CD14-positive monocyte (primary cell): ENCODE measurements at regions not wholly inside any gene's neighbourhood (a gene's known extent, or its start where the extent isn't known, plus 50 kb on each side); places are given as distances from the start of the nearest gene placed in this dataset.

Source experiments
- DNase-seq, 3 donors: peaks; one replicate each; pipeline ENCODE4 v3.0.0-alpha.2; 2011 to 2022
- H2AFZ ChIP-seq: 2 replicates; pipeline ENCODE4 v1.6.0; 2012; ENCODE audit warnings: mild to moderate bottlenecking, low read depth, low read length, inconsistent platforms; ENCODE audit not compliant: insufficient read depth, poor library complexity, severe bottlenecking
- H3K27ac ChIP-seq, 2 donors: 1 replicate in 1 of 2; 2 replicates in 1 of 2; pipeline ENCODE4 v1.5.1; 2012 to 2013; ENCODE audit warnings: low read length in 2 of 2, control low read depth in 1 of 2, inconsistent platforms in 1 of 2, low read depth in 1 of 2, mild to moderate bottlenecking in 1 of 2
- H3K27me3 ChIP-seq, 2 donors: one replicate each; pipeline versions ENCODE4 v1.6.0 to v1.6.1; 2011 to 2013; ENCODE audit warnings: low read length in 2 of 2; ENCODE audit not compliant: control insufficient read depth in 2 of 2, insufficient read depth in 2 of 2
- H3K36me3 ChIP-seq, 2 donors: replicated peaks in 1 of 2; 1 replicate in 1 of 2; 2 replicates in 1 of 2; pipeline versions ENCODE4 v1.5.1 to v1.6.1; 2012 to 2013; ENCODE audit warnings: low read length in 2 of 2, control low read depth in 1 of 2, inconsistent platforms in 1 of 2, mild to moderate bottlenecking in 1 of 2; ENCODE audit not compliant: insufficient read depth in 2 of 2, control insufficient read depth in 1 of 2
- H3K4me1 ChIP-seq, 2 donors: 1 replicate in 1 of 2; 2 replicates in 1 of 2; pipeline versions ENCODE4 v1.5.1 to v1.6.1; 2012 to 2013; ENCODE audit warnings: low read length in 2 of 2, control low read depth in 1 of 2, inconsistent platforms in 1 of 2, mild to moderate bottlenecking in 1 of 2, moderate library complexity in 1 of 2; ENCODE audit not compliant: insufficient read depth in 2 of 2, control insufficient read depth in 1 of 2
- H3K4me2 ChIP-seq: replicated peaks from 2 replicates; pipeline ENCODE3; 2012; ENCODE audit warnings: low read length, moderate library complexity, mild to moderate bottlenecking; ENCODE audit not compliant: poor library complexity, severe bottlenecking; ENCODE audit errors: extremely low read depth
- H3K4me3 ChIP-seq, 3 experiments: fragments of 200-600 bp in 1 of 3; sonication (generic) in 1 of 3; replicated peaks in 1 of 3; 1 replicate in 2 of 3; 2 replicates in 1 of 3; pipeline ENCODE4 v1.5.1; 2011 to 2013; ENCODE audit warnings: low read length in 3 of 3, mild to moderate bottlenecking in 3 of 3, control low read depth in 2 of 3, low read depth in 2 of 3, inconsistent platforms in 1 of 3, moderate library complexity in 1 of 3
- H3K79me2 ChIP-seq: 2 replicates; pipeline ENCODE4 v1.6.0; 2012; ENCODE audit warnings: mild to moderate bottlenecking, control low read depth, inconsistent platforms, low read length, moderate library complexity; ENCODE audit not compliant: insufficient read depth
- H3K9ac ChIP-seq: 2 replicates; pipeline ENCODE4 v1.6.0; 2017; ENCODE audit warnings: low read length, mild to moderate bottlenecking; ENCODE audit not compliant: insufficient read depth, poor library complexity, severe bottlenecking
- H3K9me3 ChIP-seq, 2 donors: replicated peaks in 1 of 2; 1 replicate in 1 of 2; 2 replicates in 1 of 2; pipeline versions ENCODE4 v1.5.1 to v1.6.1; 2012 to 2013; ENCODE audit warnings: low read length in 2 of 2, control low read depth in 1 of 2; ENCODE audit not compliant: control insufficient read depth in 1 of 2, insufficient read depth in 1 of 2
- H4K20me1 ChIP-seq: 2 replicates; pipeline ENCODE4 v1.6.0; 2012; ENCODE audit warnings: mild to moderate bottlenecking, low read length, control low read depth, moderate library complexity; ENCODE audit not compliant: insufficient read depth
- H3K27ac Mint-ChIP-seq, 7 donors: one replicate each; pipeline ENCODE4 v1.8.0; 2020; ENCODE audit warnings: mild to moderate bottlenecking in 7 of 7, mixed read lengths in 7 of 7, moderate library complexity in 6 of 7, inconsistent platforms in 2 of 7
- H3K27me3 Mint-ChIP-seq, 3 donors: one replicate each; pipeline ENCODE4 v1.8.0; 2021 to 2022; ENCODE audit warnings: low read depth in 3 of 3, mild to moderate bottlenecking in 3 of 3, mixed read lengths in 3 of 3, moderate library complexity in 3 of 3, inconsistent platforms in 1 of 3
- H3K36me3 Mint-ChIP-seq, 2 donors: one replicate each; pipeline ENCODE4 v1.8.0; 2020; ENCODE audit warnings: mixed read lengths in 2 of 2, inconsistent platforms in 1 of 2, mild to moderate bottlenecking in 1 of 2
- H3K4me1 Mint-ChIP-seq: one replicate; pipeline ENCODE4 v1.8.0; 2020; ENCODE audit warnings: mild to moderate bottlenecking, mixed read lengths
- H3K4me3 Mint-ChIP-seq, 2 donors: one replicate each; pipeline ENCODE4 v1.8.0; 2020; ENCODE audit warnings: mild to moderate bottlenecking in 2 of 2, mixed read lengths in 2 of 2, moderate library complexity in 1 of 2
- H3K9me3 Mint-ChIP-seq, 7 donors: one replicate each; pipeline ENCODE4 v1.8.0; 2020 to 2022; ENCODE audit warnings: mixed read lengths in 7 of 7, mild to moderate bottlenecking in 6 of 7, moderate library complexity in 6 of 7, inconsistent platforms in 2 of 7
- WGBS: methylation state at CpG from one replicate; pipeline ENCODE4 v1.1.5; 2013; ENCODE audit warnings: missing lambda C conversion rate; ENCODE audit not compliant: insufficient coverage; 5-methylcytosine and 5-hydroxymethylcytosine counted together
- intact Hi-C, 2 donors: fragments of 100-400 bp; cut with micrococcal nuclease; formaldehyde crosslinking; loops; one replicate each; pipeline versions ENCODE4 v1.15.0 to v1.15.1; 2023
- TF ChIP-seq, protein P1 (sequence below): fragments of 200-600 bp; IDR thresholded peaks from one replicate; pipeline ENCODE4 v1.8.0; 2022; ENCODE audit warnings: antibody characterized with exemption, mild to moderate bottlenecking

DNA sequence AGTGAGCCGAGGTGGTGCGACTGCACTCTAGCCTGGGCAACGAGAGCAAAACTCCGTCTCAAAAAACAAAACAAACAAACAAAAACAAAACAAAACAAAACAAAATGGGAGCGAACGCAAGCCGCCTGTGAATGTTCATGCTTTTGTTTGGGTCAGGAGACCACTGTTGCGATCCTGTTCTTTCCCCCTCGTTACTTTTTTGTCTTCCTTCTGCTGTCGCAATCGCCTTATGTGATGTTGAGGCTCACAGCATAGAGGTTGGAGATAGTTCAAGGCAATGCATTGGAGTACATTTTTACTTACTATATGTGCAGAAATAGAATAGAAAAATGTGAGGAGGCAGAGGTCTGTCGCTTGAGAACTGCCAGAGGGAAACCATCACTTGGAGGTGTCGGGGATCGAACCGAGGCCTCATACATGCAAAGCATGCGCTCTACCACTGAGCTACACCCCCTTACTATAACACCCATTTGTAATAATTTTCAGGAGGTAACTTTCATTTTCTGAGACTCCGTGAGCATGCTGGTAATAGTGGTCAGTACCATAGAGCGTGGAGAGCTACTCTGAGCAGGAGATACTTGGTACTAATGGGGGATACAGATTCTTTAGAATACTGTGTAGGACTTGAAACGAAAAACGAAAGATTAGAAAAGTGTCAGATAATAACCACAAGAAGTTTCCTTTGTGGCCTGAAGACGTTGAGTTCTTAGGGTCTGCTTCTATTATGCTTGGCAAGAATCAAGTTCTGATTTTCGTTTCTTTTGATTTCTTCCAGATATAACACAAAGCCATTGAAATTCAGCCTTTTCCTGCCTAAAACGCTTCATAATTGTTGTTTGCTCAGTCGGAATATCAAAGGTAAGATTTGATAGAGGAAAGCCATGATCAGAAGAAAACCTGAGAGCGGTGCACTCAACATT is 121.1 kb downstream of the TRIM27 start:
- no peaks in the 10 kb centered on the region for H3K79me2 ChIP-seq
- no peaks in the 10 kb centered on the region for H4K20me1 ChIP-seq
- Mint-ChIP-seq H3K9me3 (peaks cover 0 to 32% (median 21%) of the 10 kb centered on the region in 7 donors), H3K36me3 (peaks cover under 1% of the 10 kb centered on the region in 2 donors), H3K4me1 (peaks cover under 1% of the 10 kb centered on the region), H3K27me3 (peaks cover 74 to 90% (median 85%) of the 10 kb centered on the region in 3 donors), H3K4me3 (peak overlapping the region in 1 of 2 donors; percentile 47), H3K27ac (no peak overlapping the region)
- no peaks in the 10 kb centered on the region for H3K4me1 ChIP-seq
- no peak overlapping the region for H3K4me2 ChIP-seq
- intact Hi-C loops = no loop called here
- H3K36me3 ChIP-seq = no peaks in the 10 kb centered on the region
- 50% methylated on average over 3 of the region's 25 CpGs for WGBS
- no peak overlapping the region for H3K9ac ChIP-seq
- no peak overlapping the region for H2AFZ ChIP-seq
- no peak overlapping the region for H3K4me3 ChIP-seq
- DNase-seq = no peak
- H3K27ac ChIP-seq = no peak overlapping the region
- H3K9me3 ChIP-seq = peaks cover 0 to 18% of the 10 kb centered on the region in 2 donors
- H3K27me3 ChIP-seq = peaks cover 47 to 74% of the 10 kb centered on the region in 2 donors
- TF ChIP-seq, protein P1, sequence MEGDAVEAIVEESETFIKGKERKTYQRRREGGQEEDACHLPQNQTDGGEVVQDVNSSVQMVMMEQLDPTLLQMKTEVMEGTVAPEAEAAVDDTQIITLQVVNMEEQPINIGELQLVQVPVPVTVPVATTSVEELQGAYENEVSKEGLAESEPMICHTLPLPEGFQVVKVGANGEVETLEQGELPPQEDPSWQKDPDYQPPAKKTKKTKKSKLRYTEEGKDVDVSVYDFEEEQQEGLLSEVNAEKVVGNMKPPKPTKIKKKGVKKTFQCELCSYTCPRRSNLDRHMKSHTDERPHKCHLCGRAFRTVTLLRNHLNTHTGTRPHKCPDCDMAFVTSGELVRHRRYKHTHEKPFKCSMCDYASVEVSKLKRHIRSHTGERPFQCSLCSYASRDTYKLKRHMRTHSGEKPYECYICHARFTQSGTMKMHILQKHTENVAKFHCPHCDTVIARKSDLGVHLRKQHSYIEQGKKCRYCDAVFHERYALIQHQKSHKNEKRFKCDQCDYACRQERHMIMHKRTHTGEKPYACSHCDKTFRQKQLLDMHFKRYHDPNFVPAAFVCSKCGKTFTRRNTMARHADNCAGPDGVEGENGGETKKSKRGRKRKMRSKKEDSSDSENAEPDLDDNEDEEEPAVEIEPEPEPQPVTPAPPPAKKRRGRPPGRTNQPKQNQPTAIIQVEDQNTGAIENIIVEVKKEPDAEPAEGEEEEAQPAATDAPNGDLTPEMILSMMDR = no peak

DNA sequence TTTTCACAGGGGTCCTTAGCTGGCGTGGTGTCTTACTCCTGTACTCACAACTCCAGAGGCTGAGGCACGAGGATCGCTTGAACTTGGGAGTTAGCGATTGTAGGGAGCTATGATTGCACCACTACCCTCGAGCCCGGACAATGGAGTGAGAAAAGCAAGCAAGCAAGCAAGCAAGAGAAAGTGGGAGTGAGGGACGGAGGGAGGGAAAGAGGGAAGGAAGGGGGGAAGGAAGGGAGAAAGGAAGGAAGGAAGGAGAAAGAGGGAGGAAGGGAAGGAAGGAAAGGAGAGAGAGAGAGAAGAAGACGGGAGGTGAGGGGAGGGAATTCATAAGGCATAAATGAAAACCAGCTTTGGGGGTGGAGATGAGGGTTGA is 120.5 kb downstream of the TRIM27 start:
- H3K27ac Mint-ChIP-seq = no peak overlapping the region

More for the DNA sequence above, 120.5 kb downstream of the TRIM27 start:
- TF ChIP-seq, protein P1 = no peak
- H3K36me3 ChIP-seq = no peaks in the 10 kb centered on the region
- H3K27me3 ChIP-seq = peaks cover 53 to 77% of the 10 kb centered on the region in 2 donors
- peaks cover 3 to 7% of the 10 kb centered on the region in 2 donors for H3K36me3 Mint-ChIP-seq
- peaks cover 76 to 92% (median 88%) of the 10 kb centered on the region in 3 donors for H3K27me3 Mint-ChIP-seq
- H3K27ac ChIP-seq = no peak overlapping the region
- H3K4me3 Mint-ChIP-seq = peak overlapping the region in 1 of 2 donors; percentile 47
- H4K20me1 ChIP-seq = no peaks in the 10 kb centered on the region
- no peak overlapping the region for H3K4me2 ChIP-seq
- H3K4me3 ChIP-seq = no peak overlapping the region
- H3K4me1 ChIP-seq = no peaks in the 10 kb centered on the region
- peaks cover 0 to 20% of the 10 kb centered on the region in 2 donors for H3K9me3 ChIP-seq
- H3K9ac ChIP-seq = no peak overlapping the region
- no peak overlapping the region for H2AFZ ChIP-seq
- 13% methylated on average over 4 of the region's 8 CpGs for WGBS
- no peaks in the 10 kb centered on the region for H3K79me2 ChIP-seq
- intact Hi-C loops = no loop called here
- peaks cover 3% of the 10 kb centered on the region for H3K4me1 Mint-ChIP-seq
- peaks cover 2 to 39% (median 22%) of the 10 kb centered on the region in 7 donors for H3K9me3 Mint-ChIP-seq
- DNase-seq = no peak
